GM12878 (cell line): ENCODE measurements at regions not wholly inside any gene's neighbourhood (a gene's known extent, or its start where the extent isn't known, plus 50 kb on each side); places are given as distances from the start of the nearest gene placed in this dataset.

Source experiments
- ATAC-seq: fragments of 200-7000 bp; cut with Tn5 transposase; 3 replicates; pipeline ENCODE4 v1.9.1; 2020; ENCODE audit warnings: mild to moderate bottlenecking, moderate library complexity
- BruUV-seq: library from RNA; stranded (reverse); fragments of 400-500 nt; replicated peaks from 2 replicates; lab custom pipeline; 2021; lab: Mats Ljungman, UMichigan
- CTCF ChIA-PET: fragments of 300-600 bp; sonication (Branson Sonifier 250); formaldehyde crosslinking; extraction: SDS; loops from one replicate; lab custom pipeline; 2021; ENCODE audit warnings: inconsistent platforms; lab: Yijun Ruan, JAX
- POLR2A ChIA-PET: fragments of 350-600 bp; formaldehyde crosslinking; extraction: SDS; loops from one replicate; lab custom pipeline; 2021; ENCODE audit warnings: inconsistent platforms; lab: Charles Lee
- RAD21 ChIA-PET: fragments of 300-600 bp; sonication (Branson Sonifier 250); formaldehyde crosslinking; loops from one replicate; lab custom pipeline; 2023; ENCODE audit warnings: antibody characterized with exemption; ENCODE audit not compliant: unreplicated experiment; lab: Charles Lee
- SMC1A ChIA-PET: fragments of 300-600 bp; sonication (Branson Sonifier 250); formaldehyde crosslinking; loops from one replicate; lab custom pipeline; 2023; ENCODE audit not compliant: unreplicated experiment, uncharacterized antibody; lab: Charles Lee
- DNase-seq: peaks from one replicate; pipeline ENCODE4 v3.0.0-alpha.2; 2011; ENCODE audit warnings: low read depth, low spot score
- FAIRE-seq: peaks from 3 replicates; lab custom pipeline; 2011; peaks lifted over from hg19 to GRCh38; lab: Jason Lieb, UNC
- H2AFZ ChIP-seq: 2 replicates; pipeline ENCODE4 v1.6.0; 2011; ENCODE audit warnings: low read depth, low read length, control low read depth; ENCODE audit not compliant: control insufficient read depth
- H3K27ac ChIP-seq: 2 replicates; pipeline ENCODE4 v1.5.1; 2011; ENCODE audit warnings: control low read depth; ENCODE audit not compliant: control insufficient read depth, insufficient read depth
- H3K27me3 ChIP-seq, 2 experiments: replicated peaks in 1 of 2; 2 replicates each; pipeline versions ENCODE4 v1.6.0 to v1.6.1; 2011; ENCODE audit warnings: low read length in 1 of 2; ENCODE audit not compliant: control insufficient read depth in 2 of 2, insufficient read depth in 2 of 2
- H3K36me3 ChIP-seq, 2 experiments: 2 replicates each; pipeline ENCODE4 v1.5.1; 2011; ENCODE audit warnings: low read length in 1 of 2; ENCODE audit not compliant: control insufficient read depth in 2 of 2, insufficient read depth in 2 of 2
- H3K4me1 ChIP-seq: 2 replicates; pipeline ENCODE4 v1.6.1; 2011; ENCODE audit warnings: mild to moderate bottlenecking, low read length, moderate library complexity, mixed read lengths; ENCODE audit not compliant: control insufficient read depth, insufficient read depth
- H3K4me2 ChIP-seq: 2 replicates; pipeline ENCODE4 v1.6.0; 2011; ENCODE audit warnings: control low read depth; ENCODE audit not compliant: control insufficient read depth, insufficient read depth
- H3K4me3 ChIP-seq: fragments of 200-600 bp; sonication (generic); 2 replicates; pipeline ENCODE4 v1.5.1; 2016
- H3K79me2 ChIP-seq: 2 replicates; pipeline ENCODE4 v1.6.0; 2011; ENCODE audit warnings: low read length; ENCODE audit not compliant: control insufficient read depth, insufficient read depth
- H3K9ac ChIP-seq: 2 replicates; pipeline ENCODE4 v1.8.0; 2011; ENCODE audit warnings: low read length, control low read depth, mixed read lengths; ENCODE audit not compliant: control insufficient read depth, insufficient read depth
- H3K9me3 ChIP-seq: replicated peaks from 3 replicates; pipeline ENCODE4 v1.5.1; 2011; ENCODE audit warnings: mild to moderate bottlenecking, low read length; ENCODE audit not compliant: control insufficient read depth, insufficient read depth
- H4K20me1 ChIP-seq: 2 replicates; pipeline ENCODE4 v1.6.0; 2011; ENCODE audit not compliant: control insufficient read depth, insufficient read depth
- ATF7 ChIP-seq: fragments of 450-650 bp; IDR thresholded peaks from 2 replicates; pipeline ENCODE4 v1.6.1; 2016; ENCODE audit warnings: low read depth, mild to moderate bottlenecking
- BCL11A ChIP-seq: IDR thresholded peaks from 2 replicates; pipeline ENCODE4 v1.6.1; 2011; ENCODE audit warnings: low read depth, low read length
- ETV6 ChIP-seq, 2 experiments: fragments of 450-650 bp in 1 of 2; IDR thresholded peaks in 1 of 2; conservative IDR thresholded peaks in 1 of 2; 2 replicates each; pipeline ENCODE4 v1.6.1; 2014; ENCODE audit warnings: antibody characterized with exemption in 1 of 2, borderline replicate concordance in 1 of 2, low read depth in 1 of 2, mild to moderate bottlenecking in 1 of 2, moderate library complexity in 1 of 2
- EZH2 ChIP-seq: IDR thresholded peaks from 2 replicates; pipeline ENCODE4 v1.6.1; 2012; ENCODE audit warnings: low read depth, mild to moderate bottlenecking, control low read depth, inconsistent platforms, low read length, borderline replicate concordance; ENCODE audit not compliant: control insufficient read depth
- FOS ChIP-seq: IDR thresholded peaks from 3 replicates; pipeline ENCODE4 v1.6.1; 2011; ENCODE audit warnings: borderline replicate concordance; ENCODE audit not compliant: insufficient read length; ENCODE audit errors: extremely low read depth
- IRF3 ChIP-seq: fragments of 450-650 bp; IDR thresholded peaks from 2 replicates; pipeline ENCODE4 v1.6.1; 2014; ENCODE audit warnings: mild to moderate bottlenecking
- IRF4 ChIP-seq: IDR thresholded peaks from 2 replicates; pipeline ENCODE4 v1.6.1; 2011; ENCODE audit warnings: low read depth, low read length
- IRF5 ChIP-seq: fragments of 450-650 bp; IDR thresholded peaks from 2 replicates; pipeline ENCODE4 v1.6.1; 2017; ENCODE audit warnings: borderline replicate concordance
- KAT2A ChIP-seq: conservative IDR thresholded peaks from 2 replicates; pipeline ENCODE4 v1.6.1; 2011; ENCODE audit warnings: low read depth, low read length; ENCODE audit not compliant: control insufficient read depth
- MEF2A ChIP-seq: IDR thresholded peaks from 2 replicates; pipeline ENCODE4 v1.6.1; 2011; ENCODE audit warnings: low read depth, mild to moderate bottlenecking, low read length, moderate library complexity; ENCODE audit not compliant: insufficient read depth
- MYB ChIP-seq: fragments of 150-350 bp; IDR thresholded peaks from 2 replicates; pipeline ENCODE4 v1.6.1; 2014; ENCODE audit warnings: mild to moderate bottlenecking, low read depth, low read length, borderline replicate concordance
- RFX5 ChIP-seq: IDR thresholded peaks from 2 replicates; pipeline ENCODE4 v1.6.1; 2011; ENCODE audit warnings: low read depth, low read length, improper control_type of control experiment
- SIN3A ChIP-seq: IDR thresholded peaks from 2 replicates; pipeline ENCODE4 v1.6.1; 2012; ENCODE audit warnings: low read depth, low read length, improper control_type of control experiment
- SIX5 ChIP-seq: IDR thresholded peaks from 2 replicates; pipeline ENCODE4 v1.6.1; 2011; ENCODE audit warnings: mild to moderate bottlenecking, low read depth, low read length, moderate library complexity; ENCODE audit not compliant: severe bottlenecking
- SREBF1 ChIP-seq: IDR thresholded peaks from 2 replicates; pipeline ENCODE4 v1.6.1; 2012; ENCODE audit warnings: mild to moderate bottlenecking, low read length
- TCF12 ChIP-seq: IDR thresholded peaks from 2 replicates; pipeline ENCODE4 v1.6.1; 2011; ENCODE audit warnings: low read depth, mild to moderate bottlenecking, low read length
- YY1 ChIP-seq: IDR thresholded peaks from 2 replicates; pipeline ENCODE4 v1.6.1; 2011; ENCODE audit warnings: low read depth, mild to moderate bottlenecking, low read length
- ZNF24 ChIP-seq: fragments of 450-650 bp; IDR thresholded peaks from 2 replicates; pipeline ENCODE4 v1.6.1; 2017; ENCODE audit warnings: antibody characterized with exemption, mild to moderate bottlenecking
- ZNF274 ChIP-seq: IDR thresholded peaks from one replicate; pipeline ENCODE4 v1.8.0; 2011; ENCODE audit not compliant: insufficient read length, insufficient read depth
- WGBS: methylation state at CpG from one replicate; pipeline ENCODE4 v1.1.6; 2016; ENCODE audit warnings: low lambda C conversion rate; ENCODE audit not compliant: insufficient replicate concordance, insufficient coverage; ENCODE audit errors: missing lambda C conversion rate; 5-methylcytosine and 5-hydroxymethylcytosine counted together
- in situ Hi-C: fragments of 300-500 bp; cut with MboI; formaldehyde crosslinking; loops from 9 replicates; pipeline ENCODE4 v1.14.3; 2018; ENCODE audit warnings: mixed read lengths
- intact Hi-C: fragments of 100-400 bp; cut with micrococcal nuclease; formaldehyde crosslinking; loops from one replicate; pipeline ENCODE4 v1.14.2; 2022; ENCODE audit not compliant: unreplicated experiment

GRCh38 chr13:90640976-90641375, 706.5 kb upstream of the MIR17HG start:
- in situ Hi-C loops (no loop called here), intact Hi-C loops (no loop called here)
- Histone ChIP-seq H3K9ac (no peak overlapping the region), H3K36me3 (no peaks in the 10 kb centered on the region), H3K27ac (no peak overlapping the region), H3K4me1 (no peaks in the 10 kb centered on the region), H3K79me2 (no peaks in the 10 kb centered on the region), H3K4me2 (no peak overlapping the region), H3K27me3 (no peaks in the 10 kb centered on the region), H3K9me3 (no peaks in the 10 kb centered on the region), H2AFZ (no peak overlapping the region), H4K20me1 (no peaks in the 10 kb centered on the region), H3K4me3 (no peak overlapping the region)
- TF ChIP-seq ZNF274, result no peak
- no peak for TF ChIP-seq YY1
- no peak for TF ChIP-seq ZNF24
- TF ChIP-seq MEF2A, result no peak
- TF ChIP-seq SIN3A, result no peak
- no peak for TF ChIP-seq TCF12
- ChIA-PET SMC1A (no interaction called here), CTCF (interaction anchor here (0.6 kb wide), 1 partner anchor 21 kb away, joined by 4 read pairs; no protein-coding TSS in a partner anchor), RAD21 (no interaction called here), POLR2A (interaction anchor here (0.6 kb wide), 1 partner anchor 56 kb away, joined by 3 read pairs; no protein-coding TSS in a partner anchor)
- BruUV-seq, result no TSS peak
- DNase-seq (no peak), FAIRE-seq (no peak), ATAC-seq (no peak)
- WGBS, result 0% methylated on average over 1 of the region's 1 CpG

GRCh38 chr13:90641884-90642283, 705.6 kb upstream of the MIR17HG start:
- H3K27me3 ChIP-seq, result no peaks in the 10 kb centered on the region
- ATAC-seq, result no peak
- ChIA-PET RAD21 (no interaction called here), SMC1A (no interaction called here), POLR2A (no interaction called here), CTCF (no interaction called here)
- no peak overlapping the region for H3K4me2 ChIP-seq
- no peak for FAIRE-seq
- H2AFZ ChIP-seq, result no peak overlapping the region
- no peaks in the 10 kb centered on the region for H3K36me3 ChIP-seq
- no peaks in the 10 kb centered on the region for H3K4me1 ChIP-seq
- in situ Hi-C loops (no loop called here), intact Hi-C loops (no loop called here)
- no peaks in the 10 kb centered on the region for H3K79me2 ChIP-seq
- no peak for DNase-seq
- no peaks in the 10 kb centered on the region for H3K9me3 ChIP-seq
- no peak overlapping the region for H3K27ac ChIP-seq
- no peak overlapping the region for H3K4me3 ChIP-seq
- BruUV-seq, result no TSS peak
- no peaks in the 10 kb centered on the region for H4K20me1 ChIP-seq
- WGBS, result 22% methylated on average over 2 of the region's 2 CpGs
- H3K9ac ChIP-seq, result no peak overlapping the region
- TF ChIP-seq ATF7 (no peak), KAT2A (no peak), FOS (no peak), BCL11A (no peak), SIX5 (no peak), ETV6 (conservative IDR thresholded peaks at IDR 0.05 in 1 of 2, IDR thresholded peaks at IDR 0.05 in 1 of 2; ENCODE audit: borderline replicate concordance in 1 of 2, low read depth in 1 of 2) (no peak), MYB (no peak), IRF5 (no peak), IRF4 (no peak), SREBF1 (no peak), MEF2A (no peak), IRF3 (no peak), RFX5 (no peak), EZH2 (no peak)
